Right lobe of liver (tissue), 6 donors: ENCODE measurements at regions not wholly inside any gene's neighbourhood (a gene's known extent, or its start where the extent isn't known, plus 50 kb on each side); places are given as distances from the start of the nearest gene placed in this dataset.

Experiments
- ATAC-seq, 4 donors: fragments of 200-7000 bp; cut with Tn5 transposase; one replicate each; pipeline ENCODE4 v1.9.1; 2020; ENCODE audit warnings: mild to moderate bottlenecking in 4 of 4, moderate library complexity in 4 of 4
- DNase-seq, 3 donors: peaks; one replicate each; pipeline ENCODE4 v3.0.0-alpha.2; 2020
- H3K27ac ChIP-seq, 3 donors: fragments of 200-600 bp; one replicate each; pipeline ENCODE4 v1.8.0; 2022
- H3K27me3 ChIP-seq, 2 donors: fragments of 200-600 bp; one replicate each; pipeline ENCODE4 v1.8.0; 2022
- H3K36me3 ChIP-seq, 4 donors: fragments of 200-600 bp; sonication (generic) in 1 of 4; one replicate each; pipeline versions ENCODE4 v1.5.1 to v1.8.0; 2017 to 2022; ENCODE audit warnings: control low read depth in 1 of 4
- H3K4me1 ChIP-seq, 4 donors: fragments of 200-600 bp; sonication (generic) in 1 of 4; one replicate each; pipeline versions ENCODE4 v1.5.1 to v1.8.0; 2017 to 2022; ENCODE audit warnings: control low read depth in 1 of 4
- H3K4me3 ChIP-seq, 3 donors: fragments of 200-600 bp; one replicate each; pipeline ENCODE4 v1.8.0; 2022
- H3K9me3 ChIP-seq, 4 donors: fragments of 200-600 bp; sonication (generic) in 1 of 4; one replicate each; pipeline versions ENCODE4 v1.5.1 to v1.8.0; 2017 to 2022; ENCODE audit warnings: control low read depth in 1 of 4
- POLR2A ChIP-seq: fragments of 450-650 bp; IDR thresholded peaks from one replicate; pipeline ENCODE4 v1.6.1; 2017; ENCODE audit warnings: antibody characterized with exemption, mild to moderate bottlenecking
- WGBS: methylation state at CpG from one replicate; pipeline ENCODE4 v1.1.6; 2018; ENCODE audit warnings: low coverage, low lambda C conversion rate; ENCODE audit not compliant: insufficient coverage; ENCODE audit errors: missing lambda C conversion rate; 5-methylcytosine and 5-hydroxymethylcytosine counted together
- intact Hi-C, 2 donors: fragments of 100-400 bp; cut with DNase I; formaldehyde crosslinking; loops; one replicate each; pipeline versions ENCODE4 v1.11.2 to v1.14.1; 2022
- TF ChIP-seq, protein P1 (sequence below), 4 donors: fragments of 200-600 bp in 3 of 4; fragments of 450-650 bp in 1 of 4; IDR thresholded peaks; one replicate each; pipeline versions ENCODE4 v1.5.1 to v1.8.0; 2016 to 2022; ENCODE audit warnings: antibody characterized with exemption in 4 of 4, mild to moderate bottlenecking in 2 of 4
- donor health status: DM: no; HTN: yes; CAD: no.
- donor health status: DM: no; HTN: no; CAD: no.
- donor health status: DM: no; HTN: no; CAD: no.
- donor health status: DM: no; HTN: yes; CAD: no.
- donor health status: DM: no; HTN: yes; CAD: no.

DNA sequence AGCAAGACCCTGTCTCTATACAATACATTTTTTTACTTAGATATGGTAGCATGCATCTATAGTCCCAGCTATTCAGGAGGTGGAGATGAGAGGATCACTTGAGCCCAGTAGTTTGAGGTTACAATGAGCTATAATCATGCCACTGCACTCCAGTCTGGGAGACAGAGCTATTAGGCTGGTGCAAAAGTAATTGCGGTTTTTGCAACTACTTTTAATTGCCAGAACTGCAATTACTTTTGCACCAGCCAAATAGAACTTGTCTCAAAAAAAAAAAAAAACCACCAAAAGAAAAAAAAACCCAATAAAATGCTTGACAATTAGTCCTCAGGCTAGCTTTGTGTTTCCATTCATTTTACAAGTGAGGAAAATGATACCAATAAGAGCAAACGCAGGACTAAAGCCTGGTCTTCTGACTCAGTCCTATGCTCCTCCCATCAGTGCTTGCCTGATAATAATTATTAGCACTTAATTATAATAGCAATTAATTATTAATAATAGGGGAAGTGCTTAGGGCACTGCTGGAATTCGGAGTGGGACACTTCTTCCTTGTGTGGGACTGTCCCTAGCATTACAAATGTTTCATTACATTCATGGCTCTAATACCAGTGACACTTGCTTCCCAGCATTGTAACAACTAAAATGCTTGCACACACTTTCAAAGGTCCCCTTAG lies 73.1 kb upstream of the TAF1L start:
- Histone ChIP-seq H3K4me3 (no peak overlapping the region), H3K4me1 (no peaks in the 10 kb centered on the region), H3K27ac (no peak overlapping the region), H3K27me3 (no peaks in the 10 kb centered on the region), H3K36me3 (no peaks in the 10 kb centered on the region), H3K9me3 (no peaks in the 10 kb centered on the region)
- intact Hi-C loops = no loop called here
- DNase-seq (no peak), ATAC-seq (no peak)
- TF ChIP-seq, protein P1, sequence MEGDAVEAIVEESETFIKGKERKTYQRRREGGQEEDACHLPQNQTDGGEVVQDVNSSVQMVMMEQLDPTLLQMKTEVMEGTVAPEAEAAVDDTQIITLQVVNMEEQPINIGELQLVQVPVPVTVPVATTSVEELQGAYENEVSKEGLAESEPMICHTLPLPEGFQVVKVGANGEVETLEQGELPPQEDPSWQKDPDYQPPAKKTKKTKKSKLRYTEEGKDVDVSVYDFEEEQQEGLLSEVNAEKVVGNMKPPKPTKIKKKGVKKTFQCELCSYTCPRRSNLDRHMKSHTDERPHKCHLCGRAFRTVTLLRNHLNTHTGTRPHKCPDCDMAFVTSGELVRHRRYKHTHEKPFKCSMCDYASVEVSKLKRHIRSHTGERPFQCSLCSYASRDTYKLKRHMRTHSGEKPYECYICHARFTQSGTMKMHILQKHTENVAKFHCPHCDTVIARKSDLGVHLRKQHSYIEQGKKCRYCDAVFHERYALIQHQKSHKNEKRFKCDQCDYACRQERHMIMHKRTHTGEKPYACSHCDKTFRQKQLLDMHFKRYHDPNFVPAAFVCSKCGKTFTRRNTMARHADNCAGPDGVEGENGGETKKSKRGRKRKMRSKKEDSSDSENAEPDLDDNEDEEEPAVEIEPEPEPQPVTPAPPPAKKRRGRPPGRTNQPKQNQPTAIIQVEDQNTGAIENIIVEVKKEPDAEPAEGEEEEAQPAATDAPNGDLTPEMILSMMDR (IDR thresholded peaks at IDR 0.05) = no peak
- no peak for TF ChIP-seq POLR2A
- 41% methylated on average over 3 of the region's 3 CpGs for WGBS

DNA sequence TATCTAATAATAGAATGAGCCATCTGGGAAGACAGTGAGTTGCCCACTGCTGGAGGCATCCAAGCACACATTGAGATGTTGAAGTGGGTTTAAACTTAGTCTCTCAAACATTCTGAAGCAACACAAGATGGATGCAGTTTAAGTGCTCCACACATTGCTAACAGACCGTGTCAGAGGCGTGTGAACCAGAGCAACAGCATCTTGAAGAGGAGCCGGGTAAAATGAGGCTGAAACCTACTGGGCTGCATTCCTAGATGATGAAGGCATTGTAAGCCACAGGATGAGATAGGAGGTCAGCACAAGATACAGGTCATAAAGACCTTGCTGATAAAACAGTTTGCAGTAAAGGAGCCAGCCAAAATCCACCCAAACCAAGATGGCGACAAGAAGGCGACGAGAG lies 73.5 kb upstream of the TMEM215 start:
- no peak for DNase-seq
- WGBS = 90% methylated on average over 4 of the region's 6 CpGs

DNA sequence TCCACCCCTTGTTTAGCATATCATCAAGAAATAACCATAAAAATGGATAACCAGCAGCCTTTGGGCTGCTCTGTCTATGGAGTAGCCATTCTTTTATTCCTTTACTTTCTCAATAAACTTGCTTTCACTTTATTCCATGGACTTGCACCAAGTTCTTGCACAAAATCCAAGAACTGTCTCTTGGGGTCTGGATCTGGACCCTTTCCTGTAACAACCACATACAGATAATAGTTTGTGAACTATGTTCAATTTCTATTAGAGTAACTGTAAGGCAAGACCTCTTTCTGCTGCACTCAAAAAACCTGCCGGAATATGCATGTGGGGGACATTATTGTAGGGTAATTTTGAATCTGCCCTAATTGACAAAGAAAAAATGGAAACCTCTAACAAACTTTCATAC lies 66.9 kb upstream of the TMEM215 start:
- Histone ChIP-seq H3K27me3 (no peaks in the 10 kb centered on the region), H3K4me3 (no peak overlapping the region), H3K27ac (no peak overlapping the region), H3K9me3 (no peaks in the 10 kb centered on the region), H3K4me1 (no peaks in the 10 kb centered on the region), H3K36me3 (no peaks in the 10 kb centered on the region)
- intact Hi-C loops = no loop called here
- TF ChIP-seq POLR2A = no peak
- TF ChIP-seq, protein P1 (IDR thresholded peaks at IDR 0.05) = no peak
- 67% methylated on average over 1 of the region's 1 CpG for WGBS
- ATAC-seq = no peak
- DNase-seq = no peak

More for the DNA sequence above, 73.5 kb upstream of the TMEM215 start:
- H3K27me3 ChIP-seq = no peaks in the 10 kb centered on the region
- ATAC-seq = no peak
- intact Hi-C loops = no loop called here
- H3K4me3 ChIP-seq = no peak overlapping the region
- H3K36me3 ChIP-seq = no peaks in the 10 kb centered on the region
- no peaks in the 10 kb centered on the region for H3K9me3 ChIP-seq
- H3K27ac ChIP-seq = no peak overlapping the region
- H3K4me1 ChIP-seq = no peaks in the 10 kb centered on the region
- TF ChIP-seq, protein P1 (IDR thresholded peaks at IDR 0.05) = no peak
- TF ChIP-seq POLR2A = no peak

DNA sequence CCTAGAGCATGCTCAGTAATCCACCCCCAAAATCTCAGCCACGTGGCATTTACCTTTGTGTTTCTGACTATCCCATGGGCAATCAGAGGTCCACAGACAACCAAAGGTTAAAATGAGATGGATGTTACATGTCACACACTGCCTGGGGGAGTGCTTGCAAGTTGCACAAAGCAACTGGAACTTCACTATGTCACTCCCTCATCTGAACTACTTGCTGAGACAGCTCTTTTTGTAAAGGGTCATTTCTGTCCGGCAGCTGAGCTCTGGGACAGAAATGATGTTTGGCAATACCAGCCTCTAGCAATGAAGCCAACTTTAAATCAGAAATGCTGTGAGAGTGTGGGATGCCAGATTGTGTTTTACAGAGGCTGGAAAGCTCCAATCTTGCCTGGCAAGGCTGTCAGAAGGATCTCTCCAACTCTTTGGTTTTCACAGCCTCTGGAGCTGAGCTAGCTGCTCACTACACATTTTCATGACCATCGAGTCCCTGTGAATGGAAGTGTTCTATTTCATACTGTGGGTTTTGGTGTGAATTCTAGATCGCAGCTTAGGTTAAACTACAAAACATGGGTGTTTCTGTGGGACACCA lies 66.3 kb upstream of the TMEM215 start:
- no peak for DNase-seq
- no peak overlapping the region for H3K4me3 ChIP-seq
- H3K27ac ChIP-seq = no peak overlapping the region
- intact Hi-C loops = no loop called here
- no peaks in the 10 kb centered on the region for H3K27me3 ChIP-seq
- no peaks in the 10 kb centered on the region for H3K9me3 ChIP-seq
- ATAC-seq = no peak
- no peak for TF ChIP-seq POLR2A
- TF ChIP-seq, protein P1 (IDR thresholded peaks at IDR 0.05) = no peak
- no peaks in the 10 kb centered on the region for H3K4me1 ChIP-seq
- WGBS = 44% methylated on average over 3 of the region's 4 CpGs
- no peaks in the 10 kb centered on the region for H3K36me3 ChIP-seq
